HUES64 (cell line): ENCODE measurements at regions not wholly inside any gene's neighbourhood (a gene's known extent, or its start where the extent isn't known, plus 50 kb on each side); places are given as distances from the start of the nearest gene placed in this dataset.

Source experiments
- H3K27ac ChIP-seq: 2 replicates; pipeline ENCODE4 v1.7.0; 2013; ENCODE audit warnings: low read depth, low read length, inconsistent platforms
- H3K27me3 ChIP-seq: 2 replicates; pipeline ENCODE4 v1.6.1; 2013; ENCODE audit warnings: mild to moderate bottlenecking, low read length; ENCODE audit not compliant: insufficient read depth
- H3K36me3 ChIP-seq: 2 replicates; pipeline ENCODE4 v1.6.1; 2013; ENCODE audit warnings: mild to moderate bottlenecking, low read length; ENCODE audit not compliant: insufficient read depth
- H3K4me1 ChIP-seq: 2 replicates; pipeline ENCODE4 v1.6.1; 2013; ENCODE audit warnings: mild to moderate bottlenecking, low read length, moderate library complexity; ENCODE audit not compliant: insufficient read depth
- H3K4me3 ChIP-seq: 2 replicates; pipeline ENCODE4 v1.5.1; 2013; ENCODE audit warnings: mild to moderate bottlenecking, low read length, moderate library complexity
- H3K9ac ChIP-seq: 2 replicates; pipeline ENCODE4 v1.6.1; 2013; ENCODE audit warnings: mild to moderate bottlenecking, low read depth, low read length
- H3K9me3 ChIP-seq: 2 replicates; pipeline ENCODE4 v1.6.1; 2013; ENCODE audit warnings: low read depth, low read length; ENCODE audit not compliant: insufficient read depth
- WGBS: fragments of 150-250, 120-280 bp; methylation state at CpG from one replicate; pipeline ENCODE4 v1.1.7; 2013; ENCODE audit warnings: missing lambda C conversion rate; 5-methylcytosine and 5-hydroxymethylcytosine counted together

DNA sequence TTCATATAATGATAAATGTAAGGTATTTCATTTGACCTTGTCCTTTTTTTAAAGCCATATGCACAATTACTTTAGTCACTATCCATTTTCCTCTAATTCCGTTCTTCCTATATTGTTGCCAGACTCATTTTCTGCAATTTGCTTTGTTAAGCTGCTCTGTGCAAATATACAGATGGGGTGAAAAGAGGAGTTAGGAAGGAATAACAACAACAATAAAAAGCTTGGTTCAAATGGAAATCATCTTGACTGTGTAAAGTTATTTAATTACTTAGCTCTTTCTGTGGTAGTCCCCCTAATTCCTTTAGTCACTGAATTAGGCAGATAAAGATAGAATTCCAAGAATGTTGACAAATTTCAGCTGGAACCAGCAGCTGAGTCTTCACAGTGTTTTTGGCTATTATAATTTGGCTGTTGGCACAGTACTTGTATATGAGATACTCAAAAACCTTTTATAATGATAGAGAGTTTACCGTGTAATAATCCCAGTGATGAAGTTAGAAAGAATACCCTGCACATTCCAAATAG, 838.0 kb downstream of the RPS29 start:
- Histone ChIP-seq H3K4me1 (0 out of 2 replicates have a peak, but pooled peaks cover 3% of the 10 kb centered on the region), H3K36me3 (no peaks in the 10 kb centered on the region), H3K9me3 (no peaks in the 10 kb centered on the region), H3K9ac (no peak overlapping the region), H3K4me3 (no peak overlapping the region), H3K27me3 (no peaks in the 10 kb centered on the region), H3K27ac (no peak overlapping the region)
- WGBS = 100% methylated on average over 1 of the region's 2 CpGs

DNA sequence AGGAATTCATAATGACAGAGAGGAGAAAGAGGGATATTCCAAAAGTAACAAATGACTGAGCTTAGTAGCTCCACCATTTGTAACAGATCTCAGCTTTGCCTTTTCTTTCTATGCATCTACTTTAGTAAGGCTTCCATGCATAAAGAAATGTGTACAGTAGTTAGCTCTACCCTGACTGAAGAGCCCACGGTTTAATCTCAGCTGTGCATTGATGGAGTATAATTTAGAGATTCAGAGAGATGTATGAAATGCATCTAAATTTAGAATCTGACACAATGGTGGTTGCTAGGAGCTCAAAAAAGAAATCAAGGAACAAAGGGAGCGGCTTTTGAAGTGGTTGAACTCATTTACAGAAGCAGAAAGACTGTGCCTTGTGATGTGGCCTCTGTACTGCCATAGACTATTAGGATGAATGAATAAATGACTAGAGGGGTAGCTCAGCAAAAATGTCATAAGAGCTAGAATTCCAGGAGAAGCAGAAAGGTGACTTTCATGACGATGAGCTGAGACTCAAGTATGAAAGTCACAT, 838.6 kb downstream of the RPS29 start:
- H3K27ac ChIP-seq = no peak overlapping the region
- no peaks in the 10 kb centered on the region for H3K36me3 ChIP-seq
- no peak overlapping the region for H3K4me3 ChIP-seq
- 0 out of 2 replicates have a peak, but pooled peaks cover 3% of the 10 kb centered on the region for H3K4me1 ChIP-seq
- WGBS = 97% methylated on average over 3 of the region's 3 CpGs
- H3K9ac ChIP-seq = no peak overlapping the region
- H3K27me3 ChIP-seq = no peaks in the 10 kb centered on the region
- no peaks in the 10 kb centered on the region for H3K9me3 ChIP-seq

DNA sequence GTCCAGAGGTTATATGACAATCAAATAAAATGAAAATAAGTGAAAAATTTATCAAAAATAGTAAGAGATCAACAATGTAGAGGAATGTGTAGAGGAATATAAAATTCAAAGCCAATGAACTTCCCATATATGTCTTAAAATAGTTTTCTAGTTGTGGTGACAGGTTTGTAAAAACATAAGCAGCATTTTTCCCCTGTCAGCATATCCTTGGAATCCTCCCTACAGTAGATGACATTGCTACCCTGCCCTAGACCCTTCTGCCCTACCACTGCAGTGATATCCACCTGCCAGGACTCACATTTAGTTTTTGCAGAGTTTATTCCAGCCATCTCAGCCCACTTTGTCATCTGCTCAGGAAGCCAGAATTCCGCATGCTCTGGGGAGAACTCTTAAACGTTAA, 842.0 kb downstream of the RPS29 start:
- 0 out of 2 replicates have a peak, but pooled peaks cover 3% of the 10 kb centered on the region for H3K4me1 ChIP-seq
- no peaks in the 10 kb centered on the region for H3K9me3 ChIP-seq
- no peak overlapping the region for H3K27ac ChIP-seq
- H3K9ac ChIP-seq = no peak overlapping the region
- WGBS = 97% methylated on average over 2 of the region's 2 CpGs
- H3K4me3 ChIP-seq = no peak overlapping the region
- H3K36me3 ChIP-seq = no peaks in the 10 kb centered on the region
- H3K27me3 ChIP-seq = no peaks in the 10 kb centered on the region

DNA sequence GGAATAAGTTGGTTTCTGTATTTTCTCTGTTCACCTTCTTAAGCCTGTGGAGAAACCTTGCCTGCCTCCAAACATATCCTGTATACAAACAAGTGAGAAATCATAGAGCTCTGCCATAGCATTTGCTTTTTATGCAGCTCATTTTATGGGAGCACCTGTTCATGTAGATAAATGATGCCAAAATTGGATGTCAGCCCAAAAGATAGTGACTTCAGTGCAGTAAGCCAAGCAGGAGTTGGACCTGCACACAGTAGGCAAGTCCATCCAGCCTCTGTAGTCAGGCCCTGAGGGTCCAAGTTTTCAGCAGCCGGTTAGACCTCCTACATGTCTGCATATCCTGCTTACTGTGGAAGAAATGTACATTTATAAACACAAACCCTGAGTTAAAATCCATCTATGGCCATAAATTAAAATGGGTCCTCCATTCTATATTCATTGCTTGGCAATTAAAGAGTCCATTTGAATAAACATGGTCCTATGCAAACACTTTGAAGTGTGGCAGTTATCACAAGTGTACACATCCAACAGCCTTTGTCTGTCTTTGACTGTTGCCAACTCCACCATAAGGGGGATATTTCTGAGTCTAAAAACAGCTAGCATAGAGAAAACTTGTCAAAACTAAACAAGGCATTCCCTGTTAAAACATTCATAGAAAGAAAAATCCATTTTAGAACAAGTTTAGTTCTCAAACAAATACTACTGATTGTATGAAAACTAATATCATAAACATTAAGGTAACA, 847.8 kb downstream of the RPS29 start:
- no peaks in the 10 kb centered on the region for H3K4me1 ChIP-seq
- no peak overlapping the region for H3K27ac ChIP-seq
- WGBS = 92% methylated on average over 1 of the region's 1 CpG
- no peaks in the 10 kb centered on the region for H3K27me3 ChIP-seq
- no peak overlapping the region for H3K9ac ChIP-seq
- H3K36me3 ChIP-seq = no peaks in the 10 kb centered on the region
- no peak overlapping the region for H3K4me3 ChIP-seq
- H3K9me3 ChIP-seq = peaks cover 19% of the 10 kb centered on the region

DNA sequence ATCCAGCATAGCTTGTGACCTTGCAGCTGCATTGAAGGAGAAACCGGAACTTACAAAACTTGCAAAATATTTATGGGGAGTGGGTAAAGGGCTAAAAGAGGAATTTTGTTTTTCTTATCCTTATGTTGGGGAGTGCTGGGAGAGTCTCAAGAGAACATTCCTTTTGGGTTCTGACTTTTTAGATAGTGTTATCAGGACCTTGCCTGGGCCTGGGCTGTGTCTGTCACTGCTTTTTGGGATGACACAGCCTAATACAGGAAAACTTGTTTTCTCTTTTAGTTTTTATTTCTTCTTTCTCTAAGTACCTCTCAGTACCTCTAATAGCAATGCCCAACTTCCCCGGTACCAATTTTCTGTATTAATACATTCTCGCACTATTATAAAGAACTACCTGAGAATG, 850.6 kb downstream of the RPS29 start:
- Histone ChIP-seq H3K9me3 (peaks cover 20% of the 10 kb centered on the region), H3K27ac (no peak overlapping the region), H3K27me3 (no peaks in the 10 kb centered on the region), H3K36me3 (no peaks in the 10 kb centered on the region), H3K4me3 (no peak overlapping the region), H3K9ac (no peak overlapping the region), H3K4me1 (peaks cover 3% of the 10 kb centered on the region; the same call in 1 of the 2 replicates)
- WGBS = 97% methylated on average over 2 of the region's 3 CpGs

DNA sequence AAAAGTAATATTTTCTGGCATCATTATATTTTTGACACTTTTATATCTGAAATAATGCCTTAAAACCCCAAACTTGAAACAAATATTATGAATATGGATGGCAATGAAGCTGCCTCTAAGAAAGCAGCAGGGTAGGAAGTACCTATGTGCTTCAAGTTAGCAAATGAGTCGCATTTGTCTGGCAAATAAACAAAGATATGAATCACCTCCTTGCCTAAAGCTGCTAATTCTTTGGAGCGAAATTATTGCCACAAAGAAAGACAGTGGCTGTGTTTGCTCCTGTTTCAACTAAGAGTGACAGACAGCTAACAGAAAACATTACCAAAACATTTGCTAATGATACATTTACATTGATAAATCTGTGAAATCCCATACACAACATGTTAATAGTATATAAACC, 854.9 kb downstream of the RPS29 start:
- no peak overlapping the region for H3K4me3 ChIP-seq
- WGBS = 96% methylated on average over 2 of the region's 2 CpGs
- H3K9ac ChIP-seq = no peak overlapping the region
- no peaks in the 10 kb centered on the region for H3K36me3 ChIP-seq
- peaks cover 20% of the 10 kb centered on the region for H3K9me3 ChIP-seq
- peaks cover 3% of the 10 kb centered on the region; the same call in 1 of the 2 replicates for H3K4me1 ChIP-seq
- no peaks in the 10 kb centered on the region for H3K27me3 ChIP-seq
- no peak overlapping the region for H3K27ac ChIP-seq

DNA sequence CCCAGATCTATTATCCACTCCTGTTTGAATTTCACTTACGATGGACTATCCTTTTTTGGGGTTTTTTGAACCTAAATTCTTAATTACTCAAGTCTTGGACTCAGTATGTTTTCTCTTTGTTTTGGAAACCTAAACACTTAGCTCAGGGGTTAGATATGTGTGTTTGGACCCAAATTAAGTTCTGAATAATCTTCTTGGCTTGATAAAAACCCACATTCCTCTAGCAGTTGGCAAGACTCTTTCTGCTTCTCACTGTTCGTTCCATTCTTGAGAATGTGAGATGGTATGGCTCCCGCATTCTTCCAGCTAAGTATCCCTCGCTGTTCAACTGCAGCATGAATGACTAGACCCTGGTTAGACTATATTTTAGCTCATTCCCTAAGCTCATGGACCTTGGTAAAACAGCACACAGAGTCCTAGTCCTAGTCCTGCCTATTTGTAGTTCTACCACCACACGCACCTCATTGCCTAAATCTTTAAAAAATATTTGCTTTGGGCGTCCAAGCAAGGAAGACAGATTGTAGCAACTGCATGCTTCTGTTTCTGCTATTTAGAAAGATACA, 860.0 kb downstream of the RPS29 start:
- H3K27me3 ChIP-seq = no peaks in the 10 kb centered on the region
- H3K9ac ChIP-seq = no peak overlapping the region
- H3K36me3 ChIP-seq = no peaks in the 10 kb centered on the region
- H3K27ac ChIP-seq = no peak overlapping the region
- H3K4me3 ChIP-seq = no peak overlapping the region
- no peaks in the 10 kb centered on the region for H3K9me3 ChIP-seq
- WGBS = 94% methylated on average over 6 of the region's 6 CpGs
- H3K4me1 ChIP-seq = peaks cover 25% of the 10 kb centered on the region

DNA sequence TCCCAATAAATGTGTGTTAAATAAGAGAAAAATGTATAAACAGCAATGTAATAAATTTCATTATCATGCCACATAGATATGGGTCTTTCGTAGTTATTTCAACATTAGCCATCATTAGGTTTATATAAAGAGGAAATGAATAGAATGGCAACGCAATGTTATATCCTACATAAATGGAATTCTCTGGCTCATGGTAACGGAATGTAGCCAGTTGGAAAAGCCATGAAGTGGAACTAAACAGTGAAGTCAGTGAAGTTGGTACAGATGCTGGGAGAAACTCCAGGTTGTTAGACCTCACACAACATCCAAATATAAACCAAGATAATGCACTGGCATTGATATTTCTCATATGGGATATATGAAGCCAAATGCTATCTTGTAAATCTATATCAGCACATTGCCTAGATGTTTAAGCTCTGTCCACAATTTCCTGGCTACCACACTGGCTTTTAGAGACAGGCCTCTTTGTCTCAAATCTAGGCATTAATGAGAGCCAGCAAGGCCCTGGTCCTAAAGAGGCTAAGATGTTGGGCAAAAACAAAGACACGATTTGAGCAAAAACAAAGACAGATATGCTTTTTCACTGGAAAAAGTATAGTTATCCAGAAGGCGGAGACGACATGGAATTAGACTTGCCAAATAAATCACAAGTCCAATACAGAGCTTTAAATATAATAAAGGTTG, 861.0 kb downstream of the RPS29 start:
- no peak overlapping the region for H3K27ac ChIP-seq
- no peak overlapping the region for H3K4me3 ChIP-seq
- H3K9me3 ChIP-seq = no peaks in the 10 kb centered on the region
- WGBS = 93% methylated on average over 5 of the region's 6 CpGs
- H3K4me1 ChIP-seq = peaks cover 22% of the 10 kb centered on the region
- H3K9ac ChIP-seq = no peak overlapping the region
- no peaks in the 10 kb centered on the region for H3K36me3 ChIP-seq
- no peaks in the 10 kb centered on the region for H3K27me3 ChIP-seq

DNA sequence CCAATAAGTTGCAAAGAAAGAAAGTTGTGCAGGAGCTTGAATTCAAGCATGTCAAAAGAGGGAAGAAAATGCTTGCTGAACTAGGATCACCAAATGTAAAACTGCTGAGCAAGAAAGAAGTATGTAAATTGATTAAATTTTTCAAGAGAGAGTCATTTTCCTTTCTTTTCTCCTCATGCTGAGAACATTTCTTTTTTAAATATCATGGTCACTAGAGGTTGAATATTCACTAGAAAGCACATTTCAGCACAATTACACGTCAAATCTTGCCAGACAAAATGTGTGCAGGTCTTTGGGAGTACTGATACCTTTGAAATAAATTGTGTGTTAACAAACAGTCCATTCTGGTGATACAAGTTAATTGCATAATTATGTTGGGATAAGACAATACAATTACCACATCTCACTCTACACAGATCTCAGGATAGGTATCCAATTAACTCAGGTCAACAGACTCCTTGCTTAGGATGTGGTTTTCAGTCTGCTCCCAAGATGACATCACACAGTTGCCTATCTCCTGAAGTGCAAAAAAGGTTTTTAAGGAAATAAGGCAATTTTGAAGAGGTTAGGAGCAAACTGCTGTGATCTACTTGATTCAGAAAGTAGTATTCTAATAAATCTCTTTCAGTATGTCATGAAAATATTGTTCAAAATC, 862.2 kb downstream of the RPS29 start:
- Histone ChIP-seq H3K9ac (no peak overlapping the region), H3K27me3 (no peaks in the 10 kb centered on the region), H3K4me1 (peaks cover 22% of the 10 kb centered on the region), H3K9me3 (no peaks in the 10 kb centered on the region), H3K27ac (no peak overlapping the region), H3K4me3 (no peak overlapping the region), H3K36me3 (no peaks in the 10 kb centered on the region)
- no CpG with 5 or more reads among the region's 1 CpG for WGBS

DNA sequence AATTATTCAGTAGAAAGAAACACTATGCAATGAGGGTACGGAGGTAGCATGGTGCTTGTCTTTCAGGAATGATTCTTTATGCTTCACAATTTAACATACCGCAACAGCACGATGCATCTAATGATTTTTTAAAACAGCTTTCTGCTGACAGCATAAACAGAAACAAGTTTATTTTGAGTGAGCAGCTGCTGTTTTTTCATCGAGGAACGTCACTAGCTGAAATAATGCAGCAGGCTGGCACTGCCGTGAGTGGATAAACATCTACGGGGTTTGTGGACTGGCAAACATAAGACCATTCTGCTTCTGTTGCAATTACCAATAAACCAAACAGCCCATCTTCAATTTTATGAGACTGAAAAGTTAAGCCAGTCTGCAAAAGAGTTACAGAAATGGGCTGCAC, 871.8 kb downstream of the RPS29 start:
- H3K9me3 ChIP-seq = no peaks in the 10 kb centered on the region
- no peak overlapping the region for H3K27ac ChIP-seq
- WGBS = 95% methylated on average over 7 of the region's 7 CpGs
- H3K27me3 ChIP-seq = no peaks in the 10 kb centered on the region
- no peak overlapping the region for H3K4me3 ChIP-seq
- no peak overlapping the region for H3K9ac ChIP-seq
- H3K4me1 ChIP-seq = no peaks in the 10 kb centered on the region
- H3K36me3 ChIP-seq = no peaks in the 10 kb centered on the region

DNA sequence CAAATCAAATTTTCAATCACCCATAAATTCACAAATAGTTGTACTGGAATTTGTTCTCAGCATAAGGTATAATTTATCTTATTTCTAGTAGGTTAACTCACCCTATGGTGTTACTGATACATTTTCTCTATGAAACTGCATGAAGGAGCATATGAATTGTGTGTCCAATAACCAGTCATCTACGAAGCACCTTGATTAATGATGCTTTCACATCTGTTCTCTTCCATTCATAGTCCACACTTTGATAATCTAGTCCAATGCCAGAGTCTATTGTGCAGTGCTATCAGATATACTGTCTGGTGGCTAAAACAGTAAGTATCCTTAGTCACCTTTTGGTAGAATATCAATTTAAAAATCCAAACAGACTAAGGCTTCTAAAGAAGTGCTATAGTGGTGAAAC, 876.0 kb downstream of the RPS29 start:
- Histone ChIP-seq H3K4me3 (no peak overlapping the region), H3K4me1 (no peaks in the 10 kb centered on the region), H3K27ac (no peak overlapping the region), H3K36me3 (no peaks in the 10 kb centered on the region), H3K9me3 (no peaks in the 10 kb centered on the region), H3K27me3 (no peaks in the 10 kb centered on the region), H3K9ac (no peak overlapping the region)
- 100% methylated on average over 1 of the region's 1 CpG for WGBS
